Central memory CD8-positive, alpha-beta T cell (primary cell): ENCODE measurements at regions not wholly inside any gene's neighbourhood (a gene's known extent, or its start where the extent isn't known, plus 50 kb on each side); places are given as distances from the start of the nearest gene placed in this dataset.

Source experiments
- ATAC-seq: fragments of 150-1000 bp; cut with Tn5 transposase; replicated peaks from 2 replicates; pipeline ENCODE4 v1.10.0; 2022; ENCODE audit warnings: mild to moderate bottlenecking, moderate FRiP score, moderate number of reproducible peaks; ENCODE audit not compliant: poor library complexity, severe bottlenecking; ENCODE audit errors: extremely low read depth
- DNase-seq, 2 donors: peaks; one replicate each; pipeline ENCODE4 v3.0.0; 2021; ENCODE audit warnings: low spot score in 2 of 2
- H3K27ac Mint-ChIP-seq: one replicate; pipeline ENCODE4 v1.8.0; 2022; ENCODE audit warnings: low read depth, mild to moderate bottlenecking, moderate library complexity, mixed read lengths
- H3K27me3 Mint-ChIP-seq: one replicate; pipeline ENCODE4 v1.8.0; 2022; ENCODE audit warnings: mixed read lengths
- H3K36me3 Mint-ChIP-seq: one replicate; pipeline ENCODE4 v1.8.0; 2022; ENCODE audit warnings: mild to moderate bottlenecking, moderate library complexity, mixed read lengths; ENCODE audit not compliant: insufficient read depth
- H3K4me1 Mint-ChIP-seq: one replicate; pipeline ENCODE4 v1.8.0; 2022; ENCODE audit warnings: mixed read lengths
- H3K4me3 Mint-ChIP-seq: one replicate; pipeline ENCODE4 v1.8.0; 2022; ENCODE audit warnings: mild to moderate bottlenecking, moderate library complexity, mixed read lengths
- H3K9me3 Mint-ChIP-seq: one replicate; pipeline ENCODE4 v1.8.0; 2022; ENCODE audit warnings: mixed read lengths

DNA sequence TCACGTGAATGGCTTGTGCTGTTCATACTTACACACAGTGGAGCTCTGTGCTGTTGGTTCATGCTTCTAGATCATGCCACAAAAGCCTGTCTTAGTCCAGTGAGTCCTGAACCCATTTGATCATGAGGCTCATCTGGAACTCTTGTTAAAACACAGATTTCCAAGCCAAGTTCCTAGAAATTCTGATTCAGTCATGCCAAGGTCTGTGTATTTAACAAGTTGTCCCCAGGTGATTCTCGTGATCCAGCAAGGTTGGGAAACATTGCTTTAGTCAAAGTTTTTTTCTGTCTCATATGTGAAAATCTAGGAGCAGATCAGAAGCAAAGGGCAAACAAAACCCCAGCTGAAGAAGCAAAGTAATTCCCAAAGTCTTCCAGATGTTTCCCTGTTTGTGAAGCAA is 112.5 kb upstream of the GAS1 start:
- Mint-ChIP-seq H3K27me3 (peaks cover 54% of the 10 kb centered on the region), H3K9me3 (no peaks in the 10 kb centered on the region), H3K36me3 (no peaks in the 10 kb centered on the region), H3K4me1 (no peaks in the 10 kb centered on the region), H3K27ac (no peak overlapping the region), H3K4me3 (no peak overlapping the region)
- ATAC-seq (no peak), DNase-seq (no peak)

DNA sequence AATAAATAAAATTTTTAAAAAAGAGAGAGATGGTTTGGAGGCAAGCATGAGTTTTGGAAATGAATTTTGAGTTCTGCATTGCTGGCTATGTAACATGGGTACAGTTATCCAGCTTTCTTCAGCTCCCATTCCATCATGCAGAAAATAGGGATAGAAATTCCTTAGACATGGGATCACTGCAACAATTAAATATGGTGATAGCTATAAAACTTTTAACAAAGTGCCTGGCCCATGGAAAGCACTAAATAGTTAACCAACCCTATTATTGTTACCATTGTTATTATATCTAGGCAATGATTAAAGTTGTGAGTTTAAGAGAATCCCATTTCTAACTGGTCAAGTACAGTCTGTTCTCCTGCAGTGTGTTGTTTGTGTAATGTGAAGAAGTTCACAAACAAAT is 115.4 kb upstream of the GAS1 start:
- ATAC-seq (no peak), DNase-seq (no peak)
- no peak overlapping the region for H3K4me3 Mint-ChIP-seq
- H3K27me3 Mint-ChIP-seq: peaks cover 47% of the 10 kb centered on the region
- H3K9me3 Mint-ChIP-seq: no peaks in the 10 kb centered on the region
- H3K36me3 Mint-ChIP-seq: peaks cover 3% of the 10 kb centered on the region
- no peak overlapping the region for H3K27ac Mint-ChIP-seq
- no peaks in the 10 kb centered on the region for H3K4me1 Mint-ChIP-seq

DNA sequence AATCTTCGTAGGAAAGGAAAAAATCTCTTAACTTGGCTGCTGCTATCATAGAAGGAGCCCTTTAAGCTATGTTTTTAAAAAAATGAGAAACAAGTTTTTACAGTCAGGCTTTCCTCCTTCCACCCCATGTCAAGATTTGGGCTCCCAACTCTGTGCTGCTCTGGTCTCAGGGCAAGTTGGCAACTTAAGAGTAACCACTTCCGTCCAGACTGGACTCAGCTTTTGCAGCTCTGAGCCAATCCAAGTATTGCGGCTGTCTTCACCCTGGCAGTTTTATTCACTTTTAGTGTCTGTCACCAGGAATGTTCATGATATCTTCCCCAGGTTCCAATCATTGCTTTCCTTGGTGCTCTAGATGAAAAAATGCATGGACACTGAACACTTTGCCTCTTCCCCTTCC is 115.9 kb upstream of the GAS1 start:
- Mint-ChIP-seq H3K36me3 (peaks cover 3% of the 10 kb centered on the region), H3K4me3 (no peak overlapping the region), H3K4me1 (no peaks in the 10 kb centered on the region), H3K9me3 (no peaks in the 10 kb centered on the region), H3K27me3 (peaks cover 42% of the 10 kb centered on the region), H3K27ac (no peak overlapping the region)
- ATAC-seq (no peak), DNase-seq (no peak)

DNA sequence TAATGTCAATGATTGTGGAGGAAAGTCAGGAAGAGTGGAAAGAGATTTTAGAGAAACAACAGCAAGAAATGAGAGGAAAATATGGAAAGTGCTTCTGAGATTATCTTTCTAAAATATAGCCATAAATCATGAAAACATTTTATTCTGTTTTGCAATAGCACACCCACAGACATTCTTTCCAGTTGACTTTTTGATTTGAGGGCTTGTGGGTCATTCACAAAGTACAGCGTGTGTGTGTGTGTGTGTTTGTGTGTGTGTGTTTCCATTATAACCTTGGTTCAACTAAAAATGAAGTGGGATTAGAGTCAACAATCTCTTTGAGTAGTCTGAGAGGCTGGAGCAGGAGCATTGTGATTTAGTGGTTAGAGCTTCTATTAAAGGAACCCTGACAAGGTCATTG is 116.6 kb upstream of the GAS1 start:
- ATAC-seq: no peak
- no peaks in the 10 kb centered on the region for H3K9me3 Mint-ChIP-seq
- peaks cover 3% of the 10 kb centered on the region for H3K36me3 Mint-ChIP-seq
- no peak for DNase-seq
- peaks cover 35% of the 10 kb centered on the region for H3K27me3 Mint-ChIP-seq
- H3K27ac Mint-ChIP-seq: no peak overlapping the region
- H3K4me3 Mint-ChIP-seq: no peak overlapping the region
- no peaks in the 10 kb centered on the region for H3K4me1 Mint-ChIP-seq

DNA sequence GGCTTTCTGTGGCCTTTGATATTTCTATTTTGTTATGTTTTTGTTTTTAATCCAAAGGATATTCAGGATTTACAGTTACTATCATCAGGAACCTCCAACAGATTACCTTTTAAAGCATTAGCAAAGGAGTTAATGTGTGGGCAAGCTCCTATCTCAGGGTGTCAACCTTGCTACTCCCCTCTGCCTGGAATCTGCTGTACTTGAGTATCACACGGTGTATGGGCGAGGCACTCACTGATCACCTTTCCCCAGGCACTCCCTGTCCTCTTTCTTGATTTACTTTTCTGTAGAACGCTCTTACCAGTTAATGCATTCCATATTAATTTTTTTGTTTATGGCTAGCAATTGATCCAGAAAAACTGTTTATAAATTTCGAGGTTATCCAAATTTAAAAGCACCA is 117.0 kb upstream of the GAS1 start:
- DNase-seq (no peak), ATAC-seq (no peak)
- peaks cover 31% of the 10 kb centered on the region for H3K27me3 Mint-ChIP-seq
- H3K36me3 Mint-ChIP-seq: peaks cover 3% of the 10 kb centered on the region
- H3K4me1 Mint-ChIP-seq: no peaks in the 10 kb centered on the region
- H3K9me3 Mint-ChIP-seq: no peaks in the 10 kb centered on the region
- H3K27ac Mint-ChIP-seq: no peak overlapping the region
- no peak overlapping the region for H3K4me3 Mint-ChIP-seq

DNA sequence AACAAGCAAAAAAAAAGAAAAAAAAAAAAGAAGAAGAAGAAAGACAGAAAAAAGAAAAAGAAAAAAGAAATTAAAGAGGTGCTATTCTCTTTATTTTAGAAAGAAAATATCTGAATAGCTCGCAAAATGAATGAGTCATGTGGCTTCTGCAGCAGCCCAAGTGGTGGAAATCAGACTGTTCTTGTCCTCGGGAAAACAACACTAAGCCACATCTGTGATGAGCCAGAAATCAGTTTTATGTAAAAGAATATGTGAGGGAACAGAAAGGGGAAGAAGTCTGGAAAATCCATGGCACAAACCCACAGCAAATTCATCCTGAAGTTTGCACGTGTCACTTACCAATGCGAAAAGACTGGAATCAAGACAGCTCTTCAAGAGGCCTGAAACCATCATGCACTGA is 118.7 kb upstream of the GAS1 start:
- H3K36me3 Mint-ChIP-seq: peaks cover 3% of the 10 kb centered on the region
- H3K27me3 Mint-ChIP-seq: peaks cover 20% of the 10 kb centered on the region
- ATAC-seq: no peak

DNA sequence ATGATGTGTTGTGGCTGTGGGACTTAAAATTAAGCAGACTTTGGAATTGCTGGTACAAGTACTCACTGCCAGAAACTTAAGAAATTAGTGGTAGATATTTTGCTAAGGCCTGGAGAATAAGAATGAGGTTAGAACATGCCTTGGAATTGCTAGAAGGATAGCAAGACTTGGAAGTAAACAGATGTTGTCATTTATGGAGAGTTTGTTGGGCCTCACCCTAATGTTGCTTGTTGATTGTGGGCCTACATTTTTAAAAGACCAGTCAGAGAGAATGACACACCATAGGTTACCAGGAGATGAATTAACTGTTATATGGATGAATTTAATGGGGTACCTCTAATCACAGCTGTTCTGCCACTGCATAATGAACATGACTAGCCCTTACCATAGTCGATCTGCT is 120.1 kb upstream of the GAS1 start:
- ATAC-seq: no peak
- Mint-ChIP-seq H3K36me3 (peaks cover 3% of the 10 kb centered on the region), H3K9me3 (no peaks in the 10 kb centered on the region), H3K27ac (no peak overlapping the region), H3K4me3 (no peak overlapping the region), H3K27me3 (peaks cover 10% of the 10 kb centered on the region), H3K4me1 (no peaks in the 10 kb centered on the region)
- no peak for DNase-seq

More for the DNA sequence above, 118.7 kb upstream of the GAS1 start:
- no peak overlapping the region for H3K4me3 Mint-ChIP-seq
- H3K4me1 Mint-ChIP-seq: no peaks in the 10 kb centered on the region
- H3K27ac Mint-ChIP-seq: no peak overlapping the region
- DNase-seq: no peak
- no peaks in the 10 kb centered on the region for H3K9me3 Mint-ChIP-seq

DNA sequence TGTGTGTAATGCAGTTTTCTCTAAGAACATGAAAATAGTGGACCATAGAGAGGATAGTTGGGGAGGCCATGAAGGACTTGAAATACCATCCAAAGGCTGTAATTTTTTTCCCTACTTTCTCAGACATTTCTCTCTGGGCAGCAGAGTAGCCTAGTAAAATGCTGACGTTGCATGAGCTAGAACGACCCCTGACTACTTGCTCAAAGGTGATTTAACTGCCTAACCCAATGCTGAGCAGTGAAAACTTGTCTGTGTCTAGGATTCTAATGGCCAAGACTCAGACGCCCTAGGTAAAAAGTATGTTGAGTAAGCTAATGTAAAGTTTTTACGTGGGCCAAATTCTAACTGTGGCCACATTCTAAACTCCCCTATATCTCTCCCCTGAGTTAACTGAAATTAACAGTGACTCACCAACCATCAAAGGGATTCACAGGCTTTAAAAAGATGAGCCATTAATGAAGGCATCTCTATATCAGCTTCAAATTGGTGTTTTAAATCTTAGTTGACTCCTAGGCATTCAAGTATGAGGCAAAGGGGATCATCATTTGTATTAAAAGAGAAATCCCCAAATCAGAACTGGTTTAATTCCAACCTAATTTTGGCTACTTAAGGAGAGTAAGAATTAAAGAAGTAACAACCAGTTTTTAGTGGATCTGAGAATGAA is 121.0 kb upstream of the GAS1 start:
- peaks cover 10% of the 10 kb centered on the region for H3K27me3 Mint-ChIP-seq
- peaks cover 3% of the 10 kb centered on the region for H3K36me3 Mint-ChIP-seq
- ATAC-seq: no peak
- H3K4me1 Mint-ChIP-seq: no peaks in the 10 kb centered on the region
- no peak overlapping the region for H3K4me3 Mint-ChIP-seq
- no peaks in the 10 kb centered on the region for H3K9me3 Mint-ChIP-seq
- H3K27ac Mint-ChIP-seq: no peak overlapping the region
- no peak for DNase-seq

DNA sequence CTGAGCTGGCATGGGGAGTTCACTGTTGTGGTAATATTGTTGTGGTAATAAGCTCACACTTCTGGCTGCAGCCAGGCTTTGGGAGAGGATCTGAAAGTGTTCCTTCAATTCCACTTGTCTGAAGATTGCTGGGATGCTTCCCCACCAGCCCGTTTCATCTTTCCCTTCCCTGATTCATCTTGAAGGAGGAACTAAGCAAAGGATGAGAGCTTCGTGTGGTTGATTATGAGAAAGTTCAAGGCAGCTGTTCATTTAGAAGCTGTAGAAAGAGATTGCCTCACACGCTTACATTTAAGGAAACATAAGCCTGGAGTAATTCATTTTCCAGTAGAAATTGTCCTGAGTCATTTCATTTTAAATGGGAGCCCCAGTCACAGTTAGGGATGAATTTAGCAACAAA is 122.4 kb upstream of the GAS1 start:
- H3K36me3 Mint-ChIP-seq: peaks cover 3% of the 10 kb centered on the region
- H3K9me3 Mint-ChIP-seq: no peaks in the 10 kb centered on the region
- H3K27me3 Mint-ChIP-seq: peaks cover 10% of the 10 kb centered on the region
- no peak overlapping the region for H3K27ac Mint-ChIP-seq
- no peak overlapping the region for H3K4me3 Mint-ChIP-seq
- DNase-seq: no peak
- ATAC-seq: no peak
- no peaks in the 10 kb centered on the region for H3K4me1 Mint-ChIP-seq

DNA sequence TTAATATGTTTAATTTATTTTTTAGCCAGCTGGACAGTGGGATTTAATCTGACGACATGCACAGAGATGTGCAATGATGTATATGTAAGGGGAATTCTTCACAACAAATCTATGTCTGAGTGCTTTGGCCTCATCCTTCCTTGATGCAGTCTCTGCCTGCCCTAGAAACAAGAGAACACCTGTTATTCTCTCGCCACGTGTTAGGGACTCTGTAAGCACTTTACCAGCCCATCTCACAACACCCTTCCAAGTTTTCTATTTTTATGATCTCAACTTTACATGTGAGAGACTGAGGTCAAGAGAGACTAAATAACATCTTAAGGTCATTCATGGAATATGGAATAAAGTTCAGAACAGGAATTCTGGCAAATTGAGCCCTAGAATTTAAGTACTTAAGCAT is 123.0 kb upstream of the GAS1 start:
- H3K4me3 Mint-ChIP-seq: no peak overlapping the region
- H3K9me3 Mint-ChIP-seq: no peaks in the 10 kb centered on the region
- H3K4me1 Mint-ChIP-seq: no peaks in the 10 kb centered on the region
- no peak for ATAC-seq
- no peak for DNase-seq
- H3K27ac Mint-ChIP-seq: no peak overlapping the region
- peaks cover 10% of the 10 kb centered on the region for H3K27me3 Mint-ChIP-seq
- H3K36me3 Mint-ChIP-seq: no peaks in the 10 kb centered on the region

DNA sequence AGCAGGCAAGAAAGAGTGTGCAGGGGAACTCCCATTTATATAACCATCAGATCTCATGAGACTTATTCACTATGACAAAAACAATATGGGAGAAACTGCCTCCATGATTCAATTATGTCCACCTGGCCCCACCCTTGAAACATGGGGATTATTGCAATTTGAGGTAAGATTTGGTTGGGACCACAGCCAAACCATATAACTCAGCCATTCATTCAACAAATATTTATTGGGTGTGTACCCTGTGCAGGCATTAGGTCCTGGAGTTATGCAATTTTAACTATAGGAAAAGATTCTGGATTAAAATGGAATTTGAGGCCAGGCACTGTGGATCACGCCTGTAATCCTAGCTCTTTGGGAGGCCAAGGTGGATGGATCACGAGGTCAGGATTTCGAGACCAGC is 124.2 kb upstream of the GAS1 start:
- Mint-ChIP-seq H3K4me1 (no peaks in the 10 kb centered on the region), H3K36me3 (no peaks in the 10 kb centered on the region), H3K27me3 (peaks cover 10% of the 10 kb centered on the region), H3K4me3 (no peak overlapping the region), H3K9me3 (no peaks in the 10 kb centered on the region), H3K27ac (no peak overlapping the region)
- ATAC-seq (no peak), DNase-seq (no peak)

DNA sequence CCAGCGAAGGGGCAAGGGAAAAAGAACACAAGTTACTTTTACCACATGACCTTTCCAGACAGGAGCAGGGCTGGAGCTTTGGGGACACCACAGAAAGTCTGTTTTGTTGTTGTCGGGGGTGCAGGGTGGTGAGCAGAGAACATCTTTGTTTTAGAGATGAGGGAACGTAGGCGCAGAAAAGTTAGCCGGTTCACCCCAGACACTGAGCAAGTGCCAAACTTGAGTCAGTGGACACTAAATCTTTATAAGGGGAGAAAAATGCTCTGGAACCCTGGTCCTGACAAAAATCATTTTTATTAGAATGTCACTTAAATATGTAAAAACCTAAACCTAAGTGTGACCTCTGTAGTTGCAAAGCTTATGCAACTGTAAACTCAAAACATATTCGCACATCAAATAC is 126.4 kb upstream of the GAS1 start:
- peaks cover 10% of the 10 kb centered on the region for H3K27me3 Mint-ChIP-seq
- no peaks in the 10 kb centered on the region for H3K36me3 Mint-ChIP-seq
- no peaks in the 10 kb centered on the region for H3K4me1 Mint-ChIP-seq
- H3K9me3 Mint-ChIP-seq: no peaks in the 10 kb centered on the region
- DNase-seq (no peak), ATAC-seq (no peak)
- H3K4me3 Mint-ChIP-seq: no peak overlapping the region
- H3K27ac Mint-ChIP-seq: no peak overlapping the region

DNA sequence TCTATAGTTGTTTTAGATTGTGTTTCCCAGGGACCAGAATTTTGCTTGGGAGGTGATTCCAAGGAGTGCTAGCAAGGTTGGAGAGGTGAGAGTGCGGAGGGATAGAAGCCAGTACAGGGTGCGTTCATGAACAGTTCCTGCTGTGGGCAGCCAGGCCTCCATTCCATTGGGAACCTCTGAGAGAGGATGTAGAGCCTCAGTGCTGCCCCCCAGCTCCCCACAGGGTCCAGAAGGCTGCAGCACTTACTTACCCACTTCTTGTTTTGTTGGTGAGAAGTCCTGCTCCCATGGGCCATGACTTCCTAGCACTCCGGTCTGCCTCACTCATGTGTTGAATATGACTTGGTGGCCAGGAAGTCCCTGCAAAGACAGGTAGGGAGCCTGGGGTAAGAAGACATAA is 128.2 kb upstream of the GAS1 start:
- Mint-ChIP-seq H3K4me1 (no peaks in the 10 kb centered on the region), H3K4me3 (no peak overlapping the region), H3K27me3 (peaks cover 8% of the 10 kb centered on the region), H3K36me3 (no peaks in the 10 kb centered on the region), H3K9me3 (no peaks in the 10 kb centered on the region), H3K27ac (no peak overlapping the region)
- DNase-seq (no peak), ATAC-seq (no peak)

DNA sequence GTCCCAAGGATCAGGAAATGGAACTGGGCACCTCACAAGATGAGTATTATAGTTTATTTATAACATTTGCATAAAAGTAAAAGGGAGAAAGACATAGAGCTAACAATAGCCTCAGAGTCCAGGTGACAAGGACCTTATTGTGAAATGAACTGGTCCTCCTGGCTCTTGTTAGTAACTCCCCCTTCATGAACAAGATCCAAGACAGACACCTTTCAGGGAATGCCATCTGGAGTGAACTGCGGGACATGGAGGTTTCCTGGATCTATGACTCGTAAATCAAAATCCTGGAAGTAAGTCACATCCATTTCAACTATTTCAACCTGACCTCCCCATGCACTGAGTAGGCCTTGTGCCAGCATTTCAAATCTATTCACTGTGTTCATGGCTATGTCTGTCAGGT is 129.5 kb upstream of the GAS1 start:
- Mint-ChIP-seq H3K4me3 (no peak overlapping the region), H3K36me3 (no peaks in the 10 kb centered on the region), H3K4me1 (no peaks in the 10 kb centered on the region), H3K27me3 (no peaks in the 10 kb centered on the region), H3K27ac (no peak overlapping the region), H3K9me3 (no peaks in the 10 kb centered on the region)
- DNase-seq: no peak
- no peak for ATAC-seq
